HG03469 (cell line): ENCODE measurements at regions not wholly inside any gene's neighbourhood (a gene's known extent, or its start where the extent isn't known, plus 50 kb on each side); places are given as distances from the start of the nearest gene placed in this dataset.

ENCODE experiments used
- ATAC-seq: cut with Tn5 transposase; IDR thresholded peaks from one replicate; pipeline ENCODE4 v1.9.1; 2021; ENCODE audit warnings: mild to moderate bottlenecking, moderate library complexity, moderate number of reproducible peaks; ENCODE audit not compliant: unreplicated experiment

DNA sequence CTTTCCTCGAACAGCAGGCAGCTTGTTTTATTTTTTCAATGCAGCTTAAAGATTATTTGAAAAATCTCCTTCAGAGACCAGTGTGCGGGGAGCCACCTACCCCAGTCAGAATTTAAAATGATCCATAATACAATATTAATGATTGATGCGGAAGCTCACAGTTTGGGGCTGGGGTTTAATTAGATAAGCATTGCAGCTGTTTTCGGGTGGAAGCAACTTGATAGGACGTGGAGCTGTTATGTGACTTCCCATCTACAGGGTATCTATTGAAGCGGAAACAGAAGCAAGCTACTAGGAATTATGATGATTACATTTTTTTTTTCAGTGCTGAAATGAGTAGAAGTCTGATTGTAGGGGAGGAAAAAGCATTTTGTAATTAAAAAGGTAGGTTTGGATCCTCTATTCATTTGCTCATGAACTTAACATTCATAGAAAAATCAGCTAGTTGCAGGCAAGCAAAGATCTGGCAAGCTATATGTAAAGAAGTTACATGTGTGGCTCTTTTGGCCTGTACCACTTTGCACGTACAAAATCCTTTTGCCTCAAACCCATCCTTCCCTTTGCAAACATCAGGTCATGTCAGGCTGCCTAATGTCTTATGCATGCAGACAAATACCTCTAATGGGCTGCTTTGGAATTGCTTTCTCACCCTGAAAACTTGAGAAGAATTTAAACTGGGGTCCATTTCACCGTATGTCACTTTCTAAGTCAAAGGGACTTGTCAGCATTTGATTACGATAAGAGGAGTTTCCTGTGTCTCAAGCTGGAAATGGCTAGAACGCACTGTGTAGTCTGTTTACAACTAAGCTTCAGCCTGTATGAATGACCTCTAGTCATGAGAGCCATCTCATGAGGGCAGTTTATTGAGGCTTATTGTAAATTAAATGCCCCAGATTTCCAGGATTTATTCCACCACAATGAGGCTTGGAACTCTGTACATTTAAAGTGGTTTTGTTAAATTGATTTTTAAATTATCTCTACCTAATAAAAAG, 267.1 kb upstream of the TMTC4 start:
- ATAC-seq = no peak

DNA sequence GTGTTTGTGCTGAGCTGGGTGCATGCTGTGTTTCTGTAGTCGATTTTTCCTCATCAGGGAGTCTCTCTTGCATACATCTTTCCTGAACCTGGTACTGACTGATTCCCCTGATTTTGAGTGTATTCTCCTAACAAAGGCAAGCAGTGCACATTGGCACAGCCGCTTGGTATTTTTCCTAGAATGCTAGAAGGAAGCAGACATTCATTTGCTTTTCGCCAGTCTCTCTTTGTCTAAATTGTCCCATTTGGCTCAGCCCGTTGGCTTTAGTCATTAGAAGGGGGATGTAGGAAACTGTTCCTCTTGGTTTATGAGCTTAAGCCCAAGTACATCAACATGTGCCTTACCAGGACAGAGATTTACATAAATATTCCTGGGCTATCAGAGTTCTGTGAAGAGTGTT, 266.1 kb upstream of the TMTC4 start:
- no peak for ATAC-seq

DNA sequence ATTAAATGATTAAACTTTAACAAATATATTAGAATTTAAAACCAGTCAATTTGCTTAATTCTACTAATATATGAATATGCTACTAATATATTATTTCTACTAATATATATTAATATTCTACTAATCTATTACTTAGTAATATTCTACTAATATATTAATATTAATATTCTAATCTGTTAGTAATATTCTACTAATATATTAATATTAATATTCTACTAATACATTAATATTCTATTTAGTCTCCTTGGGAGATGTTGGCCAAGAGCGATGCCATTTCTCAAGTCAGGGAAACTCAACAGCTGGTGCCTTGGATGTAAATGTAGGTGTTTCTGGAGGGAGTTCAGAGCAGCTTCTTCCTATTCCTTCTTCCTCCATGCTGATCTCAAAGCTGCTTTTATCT, 259.2 kb upstream of the TMTC4 start:
- ATAC-seq = no peak

DNA sequence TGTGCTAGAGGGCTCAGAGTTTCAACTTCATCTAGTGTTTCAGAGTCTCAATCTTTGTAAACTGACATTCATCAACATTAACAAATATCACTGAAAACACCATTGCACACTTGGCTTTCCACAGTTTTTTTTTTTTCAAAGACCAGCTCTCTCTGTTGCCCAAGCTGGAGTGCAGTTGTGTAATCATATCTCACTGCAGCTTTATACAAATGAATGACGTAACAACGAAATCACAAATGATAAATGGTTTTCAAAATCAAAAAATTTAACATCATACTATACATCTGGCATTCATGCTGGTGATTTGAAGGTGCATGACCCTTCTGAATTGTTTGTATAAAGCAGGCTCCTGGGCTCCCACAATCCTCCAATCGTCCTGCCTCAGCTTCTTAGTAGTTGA, 248.0 kb upstream of the TMTC4 start:
- no peak for ATAC-seq

DNA sequence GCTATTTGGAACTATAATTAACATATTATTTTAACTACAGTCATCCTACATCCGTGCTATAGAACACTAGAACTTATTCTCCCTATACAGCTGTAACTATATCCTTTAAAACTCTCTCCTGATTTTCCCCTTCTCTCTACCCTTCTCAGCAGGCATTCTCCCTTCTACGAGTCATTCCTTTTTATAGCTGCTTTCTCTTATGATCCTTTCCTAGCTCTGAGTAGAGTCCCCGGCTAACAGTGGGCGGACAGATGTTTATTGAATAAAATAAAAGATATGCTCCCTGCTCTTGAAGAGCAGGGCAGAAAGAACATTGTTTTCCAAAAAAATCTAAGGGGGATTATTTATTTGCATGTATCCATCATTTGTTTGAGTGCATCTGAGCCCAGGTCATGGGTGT, 246.5 kb upstream of the TMTC4 start:
- ATAC-seq = no peak

DNA sequence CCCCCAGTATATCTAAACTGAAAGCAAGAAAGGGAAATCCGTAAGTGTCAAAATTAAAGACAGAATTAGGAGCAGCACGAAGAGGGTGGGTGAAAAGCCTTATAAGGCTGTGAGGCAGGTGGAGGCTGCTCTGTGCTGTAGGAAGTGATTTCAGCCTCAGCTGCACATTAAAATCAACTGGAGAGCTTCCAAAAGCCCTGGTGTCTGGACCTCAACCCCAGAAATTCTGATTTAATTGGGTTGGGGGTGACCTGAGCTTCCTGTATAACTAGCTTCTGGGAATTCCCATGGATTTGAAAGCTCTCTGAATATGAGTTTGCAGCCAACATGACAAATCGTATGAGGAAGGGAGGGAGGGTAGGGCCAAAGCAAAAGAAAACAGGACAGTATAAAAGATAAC, 242.4 kb upstream of the TMTC4 start:
- no peak for ATAC-seq

DNA sequence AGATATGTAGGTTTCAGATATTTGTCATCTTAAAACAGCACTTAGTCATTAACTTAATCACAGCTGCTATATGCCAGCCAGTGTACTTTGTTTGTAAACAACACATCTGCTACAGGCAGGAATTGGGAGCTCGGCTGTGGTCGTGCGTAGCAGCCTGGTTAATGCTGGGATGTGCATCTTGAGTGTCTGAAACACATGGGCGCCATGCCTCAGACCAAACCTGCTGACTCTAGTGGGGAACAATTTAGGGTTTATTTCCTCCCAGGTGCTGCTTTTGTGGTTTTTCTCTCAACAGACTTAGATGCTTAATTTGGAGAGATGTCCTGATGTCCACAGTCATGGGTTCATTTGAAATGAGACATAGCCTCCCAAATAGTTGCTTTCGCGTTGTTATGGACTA, 238.5 kb upstream of the TMTC4 start:
- no peak for ATAC-seq

DNA sequence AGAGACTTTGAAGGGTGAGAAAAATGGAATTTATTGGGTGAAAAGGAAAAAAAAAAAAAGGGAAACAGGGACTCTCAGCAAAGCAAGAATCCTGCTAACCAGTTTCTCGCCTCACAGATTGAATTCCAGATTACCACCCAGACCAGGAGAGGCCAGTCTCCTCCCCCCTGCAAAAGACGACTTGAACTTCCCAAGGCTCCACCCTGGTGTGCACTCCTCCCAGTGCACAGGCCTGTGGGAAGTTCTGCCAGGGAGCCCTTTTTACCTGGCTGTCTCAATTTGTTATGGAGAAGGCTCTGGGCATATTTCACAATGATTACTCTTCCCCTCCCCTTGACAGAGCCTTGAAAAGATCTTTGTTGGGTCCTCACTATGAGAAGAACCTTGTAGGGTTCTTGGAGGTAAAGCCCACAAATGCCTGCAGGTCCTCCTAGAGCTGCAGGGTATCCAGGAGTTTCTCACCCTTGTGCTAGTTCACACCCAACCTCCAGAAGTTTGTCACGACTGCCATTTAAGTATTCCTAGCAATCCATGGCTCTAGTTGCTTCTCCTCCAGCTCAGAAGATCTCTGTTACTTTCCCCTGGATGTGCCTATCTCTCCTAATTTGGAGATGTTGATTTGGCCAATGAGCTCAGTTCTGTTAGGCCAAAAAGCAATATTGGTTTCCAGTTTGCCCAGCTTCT, 229.8 kb upstream of the TMTC4 start:
- no peak for ATAC-seq

DNA sequence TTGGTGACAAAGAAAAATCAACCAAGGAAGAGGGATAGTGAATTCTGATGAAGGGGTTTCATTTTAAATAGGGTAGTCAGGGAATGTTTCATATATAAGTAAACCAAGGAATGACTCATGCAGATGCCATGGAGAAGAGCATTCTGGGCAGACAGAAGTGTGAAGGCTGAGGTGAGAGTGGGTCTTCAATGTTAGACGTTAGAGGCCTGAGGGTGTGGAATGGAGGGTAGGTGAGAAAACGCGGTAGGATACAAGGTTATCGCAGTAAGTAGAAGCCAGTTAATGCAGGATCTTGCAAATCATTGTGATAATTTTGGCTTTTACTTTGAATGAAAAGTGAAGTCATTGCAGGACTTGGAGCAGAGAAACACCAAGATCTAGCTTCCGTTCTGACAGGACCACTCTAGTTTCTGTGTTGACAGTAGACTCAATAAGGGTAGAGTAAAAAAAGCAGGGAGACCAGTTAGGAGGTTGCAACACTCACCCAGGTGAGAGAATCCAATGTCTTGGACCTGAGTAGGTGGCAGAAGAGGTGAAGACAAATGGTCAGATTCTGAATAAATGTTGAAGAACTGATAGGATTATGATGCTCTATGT, 225.2 kb upstream of the TMTC4 start:
- no peak for ATAC-seq

DNA sequence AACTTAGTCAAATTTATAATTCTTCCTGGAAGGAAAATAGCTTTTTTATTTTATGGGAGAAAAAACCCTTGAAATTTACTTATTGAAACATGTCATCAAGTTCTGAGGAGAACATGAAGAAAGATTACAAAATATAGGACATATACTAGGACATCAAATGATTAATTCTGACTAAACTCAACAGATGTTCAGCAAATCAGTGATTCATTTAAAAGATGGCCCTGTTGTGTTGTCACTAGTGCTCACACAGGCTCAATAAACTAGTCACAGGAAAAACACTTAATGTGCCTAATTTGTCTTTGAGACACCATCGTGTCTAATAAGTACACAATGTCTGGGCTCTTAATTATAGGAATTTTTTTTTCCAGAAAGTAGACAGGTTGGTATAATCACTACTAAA, 223.8 kb upstream of the TMTC4 start:
- ATAC-seq = no peak

DNA sequence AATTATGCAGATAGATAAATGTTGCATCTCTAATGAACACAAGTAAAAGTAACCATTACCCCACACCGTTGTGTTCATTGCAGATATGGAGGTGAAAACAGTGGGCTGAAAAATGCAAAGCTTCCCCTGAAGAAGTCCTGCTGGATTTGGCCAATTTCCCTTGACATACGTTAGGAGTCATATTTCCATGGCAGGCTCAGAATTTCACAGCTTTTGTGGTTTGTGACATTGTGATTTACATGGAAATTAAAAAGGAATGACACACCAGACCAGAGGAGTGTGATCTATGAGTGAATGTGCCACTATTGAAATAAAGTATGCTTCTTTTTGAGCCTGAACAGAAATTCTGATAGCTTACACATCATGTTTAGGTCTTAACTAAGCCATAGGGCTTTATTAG, 221.1 kb upstream of the TMTC4 start:
- no peak for ATAC-seq

DNA sequence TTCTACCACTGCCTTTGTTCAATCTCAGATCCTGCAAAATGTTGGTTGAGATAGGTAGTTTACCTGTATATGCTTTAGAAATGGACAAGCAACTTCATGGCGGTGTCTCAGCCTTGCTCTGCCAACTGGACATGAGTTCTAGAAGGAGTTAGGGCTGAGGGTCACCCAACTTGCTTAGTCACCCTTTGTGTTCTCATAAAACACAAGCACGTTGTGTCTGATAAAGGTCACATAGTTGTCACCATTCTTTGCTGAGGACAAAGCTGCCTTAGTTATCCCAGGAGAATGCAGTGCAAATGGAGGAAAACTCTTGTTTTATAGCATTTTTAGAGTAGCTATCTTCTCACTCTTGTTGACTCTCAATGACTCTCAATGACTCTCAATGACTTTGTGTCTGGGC, 218.4 kb upstream of the TMTC4 start:
- ATAC-seq = no peak

DNA sequence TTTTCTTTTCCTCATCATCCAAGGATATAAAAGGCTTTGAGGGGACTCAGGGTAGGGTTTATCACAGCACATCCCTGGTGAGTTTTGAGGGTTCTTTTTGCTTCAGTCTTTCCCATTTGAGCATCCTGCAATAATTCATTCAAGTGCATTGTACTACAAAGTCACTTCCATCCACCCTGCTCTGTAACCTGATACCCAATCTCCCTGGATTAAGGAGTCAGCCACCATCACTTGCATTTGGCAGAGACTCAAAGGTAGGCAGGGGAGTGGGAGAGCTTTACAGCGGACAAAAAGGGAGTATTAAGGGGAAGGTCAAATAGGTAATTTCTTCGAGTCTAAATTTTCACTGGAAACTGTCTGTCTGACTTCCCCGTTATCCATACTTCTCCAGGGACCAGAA, 216.1 kb upstream of the TMTC4 start:
- ATAC-seq = no peak

DNA sequence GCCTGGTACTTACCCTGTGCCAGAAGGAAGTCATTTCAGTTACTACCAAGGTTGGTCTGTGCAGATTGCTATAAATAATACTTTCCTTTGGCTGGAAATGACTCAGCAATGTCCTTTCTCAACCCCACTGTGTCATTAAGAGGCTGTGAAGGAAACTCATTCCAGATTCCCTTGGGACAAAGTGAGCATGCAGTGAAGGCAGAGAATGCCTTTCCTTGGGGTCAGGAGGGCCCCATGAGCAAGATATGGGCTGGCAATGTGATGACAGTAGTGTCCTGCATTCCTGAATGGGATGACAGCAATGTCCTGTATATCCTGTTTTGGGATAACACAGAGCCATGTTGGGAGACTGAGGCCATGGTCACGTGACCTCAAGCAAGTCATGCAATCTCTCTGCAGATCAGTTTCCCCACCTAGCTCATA, 213.1 kb upstream of the TMTC4 start:
- no peak for ATAC-seq

DNA sequence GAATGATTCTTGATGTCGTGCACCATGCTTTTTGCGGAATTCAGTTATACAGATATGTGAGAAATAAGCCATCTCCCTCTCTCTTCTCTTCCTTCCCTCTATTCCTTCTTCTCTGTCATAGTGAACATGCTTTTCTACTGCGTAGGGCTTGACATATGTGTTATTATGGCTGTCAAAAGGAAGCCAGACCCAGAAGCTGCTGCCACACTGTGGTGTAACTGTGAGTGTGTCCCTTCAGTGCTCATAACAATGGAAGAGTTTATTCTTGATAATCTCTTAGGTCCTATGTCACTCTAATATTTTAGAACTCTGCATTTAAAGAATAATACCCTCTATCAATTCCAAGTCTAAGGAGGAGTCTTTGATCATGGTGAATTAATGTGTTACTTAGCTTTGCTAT, 208.9 kb upstream of the TMTC4 start:
- ATAC-seq = no peak

DNA sequence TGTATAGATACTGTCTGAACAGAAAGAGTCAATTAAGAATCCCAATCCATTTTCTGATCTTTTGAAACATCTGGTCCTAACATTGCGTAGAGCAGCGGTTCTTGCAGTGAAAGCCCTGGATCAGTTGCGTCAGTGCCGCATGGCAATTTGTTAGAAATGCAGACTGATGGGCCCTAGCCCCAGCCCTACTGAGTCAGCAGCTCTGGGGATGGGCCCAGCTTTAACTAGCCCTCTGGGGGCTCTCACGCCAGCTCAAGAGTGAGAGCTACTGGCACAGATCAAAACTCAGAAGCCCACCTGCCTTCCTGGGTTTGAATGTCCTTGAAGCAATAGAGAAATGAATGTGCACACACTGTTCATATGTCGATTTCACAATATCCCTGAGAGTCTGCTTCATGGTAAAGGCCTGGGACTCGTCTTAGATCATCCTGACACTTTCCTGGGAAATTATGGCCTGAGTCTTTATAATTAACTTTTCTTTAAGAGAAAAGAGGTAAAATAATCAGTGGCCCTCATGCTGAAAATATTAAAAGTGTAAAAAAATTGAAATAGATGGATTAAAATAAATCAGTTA, 206.8 kb upstream of the TMTC4 start:
- ATAC-seq = no peak

DNA sequence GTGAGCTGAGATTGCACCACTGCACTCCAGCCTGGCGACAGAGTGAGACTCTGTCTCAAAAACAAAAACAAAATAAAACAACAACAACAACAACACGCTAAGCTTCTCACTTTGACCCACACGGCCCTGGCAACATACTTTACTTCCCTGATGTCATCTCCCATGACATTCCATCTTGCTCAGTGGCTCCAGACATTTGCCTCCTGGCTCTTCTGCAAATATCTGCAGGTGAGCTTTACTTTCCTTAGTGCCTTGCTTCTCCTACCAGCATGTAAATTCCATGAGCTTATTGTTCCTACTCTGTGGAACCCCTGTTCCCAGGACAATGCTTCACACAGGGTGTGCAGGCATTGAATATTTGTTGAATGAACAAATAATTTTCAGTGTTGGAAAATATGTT, 205.6 kb upstream of the TMTC4 start:
- no peak for ATAC-seq

DNA sequence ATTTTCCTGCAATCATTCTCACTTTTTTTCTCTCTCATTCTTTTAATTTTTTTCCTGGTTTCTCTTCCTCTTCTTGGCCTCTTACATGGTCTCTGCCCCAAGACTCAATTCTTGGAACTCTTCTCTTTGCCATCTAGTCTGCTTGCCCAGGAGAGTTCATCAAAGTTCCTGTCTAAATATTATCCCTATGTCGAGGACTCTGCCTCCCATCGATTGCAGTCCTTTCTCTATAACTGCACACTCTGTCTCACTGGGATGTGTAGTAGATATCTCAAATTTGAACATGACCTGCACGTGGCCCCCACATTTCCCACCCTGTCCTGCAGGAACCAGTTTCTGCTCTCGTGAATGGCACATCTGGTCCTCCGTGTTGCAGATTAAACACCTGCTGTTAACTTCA, 204.7 kb upstream of the TMTC4 start:
- ATAC-seq = no peak

DNA sequence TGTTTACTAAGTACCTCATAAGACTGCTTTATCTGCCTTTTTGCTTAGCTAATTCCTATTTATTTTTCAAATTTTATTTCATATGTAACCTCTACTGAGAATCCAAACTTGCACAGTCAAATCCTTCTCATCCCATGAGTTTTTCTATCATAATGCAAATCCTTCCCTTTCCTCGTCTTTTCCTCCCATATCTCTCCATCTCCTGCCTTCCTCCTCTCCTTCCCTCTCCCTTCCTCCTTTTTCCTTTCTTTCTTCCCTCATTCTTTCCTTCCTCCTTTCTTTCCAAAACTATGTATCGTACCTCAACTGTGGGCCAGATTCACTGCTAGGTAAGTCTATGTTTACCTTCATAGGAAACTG, 201.4 kb upstream of the TMTC4 start:
- no peak for ATAC-seq

DNA sequence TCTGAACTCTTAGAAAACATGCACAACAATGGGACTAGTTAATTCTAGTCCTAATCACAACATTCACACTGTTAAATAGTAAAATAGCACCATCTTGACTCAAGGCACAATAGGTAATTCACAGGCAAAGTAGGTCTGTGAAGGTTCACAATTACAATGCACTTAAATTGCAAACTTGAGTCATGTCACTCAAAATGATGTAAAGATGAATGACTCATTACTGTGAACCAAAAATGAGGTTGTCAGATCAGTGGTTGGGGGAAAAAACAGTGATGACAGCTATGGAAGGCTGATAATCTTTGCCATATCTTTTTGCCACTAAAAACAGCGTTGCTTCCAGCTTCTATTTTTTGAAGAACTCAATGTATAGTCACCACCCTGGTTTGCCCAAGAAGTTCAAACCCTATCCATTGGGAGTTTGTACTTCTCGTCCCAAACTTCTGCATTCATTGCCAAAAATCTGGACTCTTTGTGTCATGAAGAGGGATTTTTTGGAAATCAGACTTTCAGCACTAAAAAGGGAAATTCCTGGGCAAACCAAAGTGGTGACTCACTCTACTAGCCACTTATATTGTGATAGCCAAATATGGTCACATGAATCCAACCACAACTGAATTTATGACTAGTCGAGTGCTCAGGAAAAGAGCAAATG, 200.9 kb upstream of the TMTC4 start:
- peak; percentile 67 for ATAC-seq

DNA sequence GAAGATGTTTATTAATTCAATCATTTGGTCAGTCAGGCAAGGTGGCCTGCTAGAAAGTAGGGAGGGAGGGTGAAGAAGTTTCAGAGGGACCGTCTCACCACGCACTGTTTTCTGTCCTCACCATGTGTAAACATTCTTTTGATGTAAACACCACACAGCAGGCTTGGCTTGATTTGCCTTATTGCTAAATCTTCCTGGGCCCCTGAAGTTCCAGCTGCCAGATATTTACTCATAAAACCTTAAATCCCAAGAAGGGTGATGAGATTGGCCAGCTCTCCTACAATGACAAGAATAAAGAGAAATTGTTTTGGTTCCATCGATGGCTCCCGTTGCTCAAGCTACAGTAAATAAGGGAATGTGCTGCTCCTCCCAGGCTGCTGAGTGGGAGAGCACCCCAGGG, 198.2 kb upstream of the TMTC4 start:
- no peak for ATAC-seq
